Stomach (tissue), 4 donors: ENCODE measurements at regions not wholly inside any gene's neighbourhood (a gene's known extent, or its start where the extent isn't known, plus 50 kb on each side); places are given as distances from the start of the nearest gene placed in this dataset.

Source experiments
- EP300 ChIP-seq: sonication (generic); formaldehyde crosslinking; IDR thresholded peaks from one replicate; pipeline ENCODE4 v1.6.1; 2017; ENCODE audit warnings: antibody characterized with exemption
- POLR2A ChIP-seq, 4 donors: fragments of 450-650 bp; IDR thresholded peaks; one replicate each; pipeline ENCODE4 v1.6.1; 2016; ENCODE audit warnings: antibody characterized with exemption in 4 of 4, control low read depth in 2 of 4, mild to moderate bottlenecking in 1 of 4, moderate library complexity in 1 of 4
- POLR2AphosphoS5 ChIP-seq, 3 donors: sonication (generic); formaldehyde crosslinking; IDR thresholded peaks; one replicate each; pipeline ENCODE4 v1.6.1; 2016; ENCODE audit warnings: antibody characterized with exemption in 3 of 3
- TF ChIP-seq, protein P1 (sequence below), 7 experiments: fragments of 450-650 bp in 4 of 7; fragments of 200-600 bp in 3 of 7; sonication (generic) in 3 of 7; IDR thresholded peaks; one replicate each; pipeline ENCODE4 v1.5.1; 2016 to 2019; ENCODE audit warnings: antibody characterized with exemption in 7 of 7, control low read depth in 2 of 7, mild to moderate bottlenecking in 1 of 7

GRCh38 chr20:48155268-48155667 lies 370.0 kb upstream of the SULF2 start:
- TF ChIP-seq POLR2AphosphoS5 (IDR thresholded peaks at IDR 0.05) (no peak), POLR2A (IDR thresholded peaks at IDR 0.05) (no peak), EP300 (no peak)
- TF ChIP-seq, protein P1, sequence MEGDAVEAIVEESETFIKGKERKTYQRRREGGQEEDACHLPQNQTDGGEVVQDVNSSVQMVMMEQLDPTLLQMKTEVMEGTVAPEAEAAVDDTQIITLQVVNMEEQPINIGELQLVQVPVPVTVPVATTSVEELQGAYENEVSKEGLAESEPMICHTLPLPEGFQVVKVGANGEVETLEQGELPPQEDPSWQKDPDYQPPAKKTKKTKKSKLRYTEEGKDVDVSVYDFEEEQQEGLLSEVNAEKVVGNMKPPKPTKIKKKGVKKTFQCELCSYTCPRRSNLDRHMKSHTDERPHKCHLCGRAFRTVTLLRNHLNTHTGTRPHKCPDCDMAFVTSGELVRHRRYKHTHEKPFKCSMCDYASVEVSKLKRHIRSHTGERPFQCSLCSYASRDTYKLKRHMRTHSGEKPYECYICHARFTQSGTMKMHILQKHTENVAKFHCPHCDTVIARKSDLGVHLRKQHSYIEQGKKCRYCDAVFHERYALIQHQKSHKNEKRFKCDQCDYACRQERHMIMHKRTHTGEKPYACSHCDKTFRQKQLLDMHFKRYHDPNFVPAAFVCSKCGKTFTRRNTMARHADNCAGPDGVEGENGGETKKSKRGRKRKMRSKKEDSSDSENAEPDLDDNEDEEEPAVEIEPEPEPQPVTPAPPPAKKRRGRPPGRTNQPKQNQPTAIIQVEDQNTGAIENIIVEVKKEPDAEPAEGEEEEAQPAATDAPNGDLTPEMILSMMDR (IDR thresholded peaks at IDR 0.05) = no peak
